SK-N-SH (cell line): ENCODE measurements at regions not wholly inside any gene's neighbourhood (a gene's known extent, or its start where the extent isn't known, plus 50 kb on each side); places are given as distances from the start of the nearest gene placed in this dataset.

Experiments
- EP300 ChIP-seq, 2 experiments: IDR thresholded peaks; 2 replicates each; pipeline versions ENCODE4 v1.4.0 to v1.6.1; 2012; ENCODE audit warnings: borderline replicate concordance in 1 of 2, low read depth in 1 of 2, low read length in 1 of 2
- FOXM1 ChIP-seq: IDR thresholded peaks from 2 replicates; pipeline ENCODE4 v1.4.0; 2012; ENCODE audit warnings: low read depth, mild to moderate bottlenecking
- GABPA ChIP-seq: IDR thresholded peaks from 2 replicates; pipeline ENCODE4 v1.4.0; 2012; ENCODE audit warnings: low read depth, mild to moderate bottlenecking
- MEF2A ChIP-seq: IDR thresholded peaks from 2 replicates; pipeline ENCODE4 v1.4.0; 2012; ENCODE audit warnings: low read depth, borderline replicate concordance
- NFIC ChIP-seq: IDR thresholded peaks from 2 replicates; pipeline ENCODE4 v1.4.0; 2012; ENCODE audit warnings: borderline replicate concordance
- POLR2AphosphoS5 ChIP-seq: IDR thresholded peaks from 2 replicates; pipeline ENCODE4 v1.6.1; 2012; ENCODE audit warnings: low read depth, low read length
- TF ChIP-seq, protein P1 (sequence below): fragments of 200-600 bp; sonication (generic); IDR thresholded peaks from 2 replicates; pipeline ENCODE4 v1.6.1; 2017; ENCODE audit warnings: antibody characterized with exemption, mild to moderate bottlenecking, moderate library complexity
- TF ChIP-seq, protein P2 (sequence below): fragments of 150-350 bp; IDR thresholded peaks from 2 replicates; pipeline ENCODE4 v1.6.1; 2017; ENCODE audit warnings: antibody characterized with exemption, low read length, low read depth, borderline replicate concordance

DNA sequence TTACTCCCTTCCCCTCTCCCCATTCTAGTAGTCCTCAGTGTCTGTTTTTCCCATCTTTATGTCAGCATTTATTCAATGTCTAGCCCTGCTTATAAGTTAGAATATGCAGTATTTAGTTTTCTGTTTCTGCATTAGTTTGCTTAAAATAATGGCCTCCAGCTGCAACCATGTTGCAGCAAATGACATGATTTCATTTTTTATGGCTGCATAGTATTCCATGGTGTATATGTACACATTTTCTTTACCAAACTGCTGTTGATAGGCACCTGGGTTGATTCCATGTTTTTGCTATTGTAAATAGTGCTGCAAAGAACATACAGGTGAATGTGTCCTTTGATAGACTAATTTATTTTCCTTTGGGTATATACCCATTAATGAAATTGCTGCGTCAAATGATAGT is 267.7 kb downstream of the SRGAP2C start:
- TF ChIP-seq EP300 (IDR thresholded peaks at IDR 0.05; ENCODE audit: borderline replicate concordance in 1 of 2, low read depth in 1 of 2, low read length in 1 of 2), result no peak
- TF ChIP-seq, protein P1, sequence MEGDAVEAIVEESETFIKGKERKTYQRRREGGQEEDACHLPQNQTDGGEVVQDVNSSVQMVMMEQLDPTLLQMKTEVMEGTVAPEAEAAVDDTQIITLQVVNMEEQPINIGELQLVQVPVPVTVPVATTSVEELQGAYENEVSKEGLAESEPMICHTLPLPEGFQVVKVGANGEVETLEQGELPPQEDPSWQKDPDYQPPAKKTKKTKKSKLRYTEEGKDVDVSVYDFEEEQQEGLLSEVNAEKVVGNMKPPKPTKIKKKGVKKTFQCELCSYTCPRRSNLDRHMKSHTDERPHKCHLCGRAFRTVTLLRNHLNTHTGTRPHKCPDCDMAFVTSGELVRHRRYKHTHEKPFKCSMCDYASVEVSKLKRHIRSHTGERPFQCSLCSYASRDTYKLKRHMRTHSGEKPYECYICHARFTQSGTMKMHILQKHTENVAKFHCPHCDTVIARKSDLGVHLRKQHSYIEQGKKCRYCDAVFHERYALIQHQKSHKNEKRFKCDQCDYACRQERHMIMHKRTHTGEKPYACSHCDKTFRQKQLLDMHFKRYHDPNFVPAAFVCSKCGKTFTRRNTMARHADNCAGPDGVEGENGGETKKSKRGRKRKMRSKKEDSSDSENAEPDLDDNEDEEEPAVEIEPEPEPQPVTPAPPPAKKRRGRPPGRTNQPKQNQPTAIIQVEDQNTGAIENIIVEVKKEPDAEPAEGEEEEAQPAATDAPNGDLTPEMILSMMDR, result no peak
- no peak for TF ChIP-seq POLR2AphosphoS5
- TF ChIP-seq GABPA, result no peak
- no peak for TF ChIP-seq NFIC
- TF ChIP-seq, protein P2, sequence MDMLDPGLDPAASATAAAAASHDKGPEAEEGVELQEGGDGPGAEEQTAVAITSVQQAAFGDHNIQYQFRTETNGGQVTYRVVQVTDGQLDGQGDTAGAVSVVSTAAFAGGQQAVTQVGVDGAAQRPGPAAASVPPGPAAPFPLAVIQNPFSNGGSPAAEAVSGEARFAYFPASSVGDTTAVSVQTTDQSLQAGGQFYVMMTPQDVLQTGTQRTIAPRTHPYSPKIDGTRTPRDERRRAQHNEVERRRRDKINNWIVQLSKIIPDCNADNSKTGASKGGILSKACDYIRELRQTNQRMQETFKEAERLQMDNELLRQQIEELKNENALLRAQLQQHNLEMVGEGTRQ, result no peak
- no peak for TF ChIP-seq FOXM1
- TF ChIP-seq MEF2A, result no peak
